ENCODE measurements at regions not wholly inside any gene's neighbourhood (a gene's known extent, or its start where the extent isn't known, plus 50 kb on each side); places are given as distances from the start of the nearest gene placed in this dataset.

GRCh38 chr3:193835414-193835813, 242.4 kb downstream of the OPA1 start:
- Histone ChIP-seq H3K36me3 (ENCODE audit: control insufficient read depth in 2 of 2, extremely low read depth in 1 of 2, insufficient read depth in 2 of 2, low read length in 2 of 2) (no peaks in the 10 kb centered on the region), H3K79me2 (ENCODE audit: control insufficient read depth, insufficient read depth, low read length) (no peaks in the 10 kb centered on the region), H3K4me2 (ENCODE audit: control insufficient read depth, extremely low read depth, insufficient read depth, low read depth, low read length) (no peak overlapping the region), H3K27ac (ENCODE audit: control insufficient read depth, insufficient read depth, low read length) (no peak overlapping the region), H3K27me3 (ENCODE audit: control insufficient read depth, extremely low read depth, insufficient read depth, low read length) (no peaks in the 10 kb centered on the region), H3K9me1 (ENCODE audit: control insufficient read depth, extremely low read depth, insufficient read depth, low read length) (no peaks in the 10 kb centered on the region), H3K9ac (ENCODE audit: control insufficient read depth, extremely low read depth, insufficient read depth, low read length) (no peak overlapping the region), H3K4me3 (ENCODE audit: control insufficient read depth in 2 of 3, extremely low read depth in 1 of 3, insufficient read depth in 2 of 3, low read depth in 1 of 3, low read length in 3 of 3) (no peak overlapping the region), H4K20me1 (ENCODE audit: control insufficient read depth, extremely low read depth, insufficient read depth, low read length) (no peaks in the 10 kb centered on the region), H3K9me3 (ENCODE audit: control insufficient read depth, low read depth, low read length) (no peaks in the 10 kb centered on the region), H3K4me1 (ENCODE audit: control insufficient read depth, extremely low read depth, insufficient read depth, low read length) (peaks cover 42% of the 10 kb centered on the region), H2AFZ (ENCODE audit: control insufficient read depth, low read length) (no peak overlapping the region)
- DNase-seq (ENCODE audit: low read depth, low spot score) (no peak), FAIRE-seq (no peak)
- no peak for TF ChIP-seq CTCF (optimal IDR thresholded peaks at IDR 0.05 in 1 of 3, IDR thresholded peaks at IDR 0.05 in 1 of 3, conservative IDR thresholded peaks at IDR 0.05 in 1 of 3; ENCODE audit: extremely low read depth in 1 of 3, insufficient read depth in 2 of 3, low read length in 3 of 3)
- no peak for TF ChIP-seq EZH2 (IDR thresholded peaks at IDR 0.05; ENCODE audit: low read length)
- dilution Hi-C loops (cut with MboI; ENCODE audit: extremely low pct_ligation_motif_present, low sequenced_read_pairs): no loop called here

GRCh38 chr3:193836511-193836910, 243.5 kb downstream of the OPA1 start:
- Histone ChIP-seq H3K4me1 (ENCODE audit: control insufficient read depth, extremely low read depth, insufficient read depth, low read length) (peaks cover 32% of the 10 kb centered on the region), H3K36me3 (ENCODE audit: control insufficient read depth in 2 of 2, extremely low read depth in 1 of 2, insufficient read depth in 2 of 2, low read length in 2 of 2) (no peaks in the 10 kb centered on the region), H3K9me3 (ENCODE audit: control insufficient read depth, low read depth, low read length) (no peaks in the 10 kb centered on the region), H3K9me1 (ENCODE audit: control insufficient read depth, extremely low read depth, insufficient read depth, low read length) (no peaks in the 10 kb centered on the region), H4K20me1 (ENCODE audit: control insufficient read depth, extremely low read depth, insufficient read depth, low read length) (no peaks in the 10 kb centered on the region), H2AFZ (ENCODE audit: control insufficient read depth, low read length) (no peak overlapping the region), H3K27ac (ENCODE audit: control insufficient read depth, insufficient read depth, low read length) (no peak overlapping the region), H3K27me3 (ENCODE audit: control insufficient read depth, extremely low read depth, insufficient read depth, low read length) (no peaks in the 10 kb centered on the region), H3K9ac (ENCODE audit: control insufficient read depth, extremely low read depth, insufficient read depth, low read length) (no peak overlapping the region), H3K4me2 (ENCODE audit: control insufficient read depth, extremely low read depth, insufficient read depth, low read depth, low read length) (no peak overlapping the region), H3K79me2 (ENCODE audit: control insufficient read depth, insufficient read depth, low read length) (no peaks in the 10 kb centered on the region), H3K4me3 (ENCODE audit: control insufficient read depth in 2 of 3, extremely low read depth in 1 of 3, insufficient read depth in 2 of 3, low read depth in 1 of 3, low read length in 3 of 3) (no peak overlapping the region)
- dilution Hi-C loops (cut with MboI; ENCODE audit: extremely low pct_ligation_motif_present, low sequenced_read_pairs): no loop called here
- TF ChIP-seq EZH2 (IDR thresholded peaks at IDR 0.05; ENCODE audit: low read length) (no peak), CTCF (optimal IDR thresholded peaks at IDR 0.05 in 1 of 3, IDR thresholded peaks at IDR 0.05 in 1 of 3, conservative IDR thresholded peaks at IDR 0.05 in 1 of 3; ENCODE audit: extremely low read depth in 1 of 3, insufficient read depth in 2 of 3, low read length in 3 of 3) (no peak)
- no peak for FAIRE-seq
- no peak for DNase-seq (ENCODE audit: low read depth, low spot score)

Data from keratinocyte (primary cell).